Stimulated activated CD4-positive, alpha-beta T cell treated with anti-CD3 and anti-CD28 coated beads, Interleukin-2, amount 100 ng/mL, for 24 hours (primary cell): ENCODE measurements at regions not wholly inside any gene's neighbourhood (a gene's known extent, or its start where the extent isn't known, plus 50 kb on each side); places are given as distances from the start of the nearest gene placed in this dataset.
"Not testable (repeated sequence)": the region's sequence is repeated elsewhere in the genome, so short reads cannot be mapped to it uniquely, and the experiment has no call there.

ENCODE experiments used
- DNase-seq, 2 donors: peaks; one replicate each; pipeline ENCODE4 v3.0.0-alpha.2; 2020

GRCh38 chr6:121951918-121952379, 447.5 kb upstream of the HSF2 start:
- no peak for DNase-seq

- not testable (repeated sequence) for DNase-seq
These were observed 444.1 kb upstream of the HSF2 start for GRCh38 chr6:121955401-121955800.

- DNase-seq, result no peak
These were observed 442.7 kb upstream of the HSF2 start for GRCh38 chr6:121956782-121957181.

GRCh38 chr6:121959501-121959900, 440.0 kb upstream of the HSF2 start:
- no peak for DNase-seq

DNA sequence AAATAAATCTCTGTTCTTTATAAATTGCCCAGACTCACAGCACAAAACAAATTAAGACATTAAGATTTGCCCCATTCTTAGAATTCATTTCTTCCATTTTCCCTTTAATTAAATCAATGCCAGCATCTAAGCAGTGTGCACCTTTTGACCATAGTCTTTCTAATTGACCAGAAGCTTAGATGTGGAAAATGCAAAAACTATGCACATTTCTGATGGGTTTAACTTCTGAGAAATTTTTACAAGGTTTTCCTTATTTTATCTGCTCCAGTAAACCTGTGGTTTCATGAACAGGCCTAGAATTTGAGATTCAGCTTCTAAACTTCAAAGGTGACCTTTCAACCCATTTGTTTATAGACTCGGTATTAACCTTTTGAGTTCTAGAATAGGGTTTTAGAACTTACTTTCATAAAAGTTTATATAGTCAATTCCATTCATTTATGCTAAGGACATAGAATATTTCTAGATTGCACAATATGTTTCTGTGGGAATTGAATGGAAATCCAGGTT, 437.8 kb upstream of the HSF2 start:
- DNase-seq, result no peak

DNA sequence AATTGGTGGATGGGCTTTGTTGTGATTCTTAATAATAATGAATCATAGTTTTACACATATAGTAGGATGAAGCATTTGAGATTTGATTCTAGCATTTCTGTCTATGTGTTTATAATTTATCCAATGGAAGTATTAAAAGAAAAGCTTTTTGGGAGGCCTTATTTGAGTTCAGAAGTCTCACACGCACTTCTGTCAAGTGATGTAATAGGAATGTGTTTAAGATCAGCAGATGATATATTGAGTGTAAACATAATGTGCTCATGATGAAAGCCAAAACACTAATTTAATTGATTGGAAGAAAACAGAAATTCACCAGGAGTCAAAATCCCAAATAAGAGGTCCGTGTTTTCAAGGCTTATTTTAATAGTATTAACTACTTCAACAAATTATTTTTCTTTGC, 435.6 kb upstream of the HSF2 start:
- DNase-seq, result no peak

DNA sequence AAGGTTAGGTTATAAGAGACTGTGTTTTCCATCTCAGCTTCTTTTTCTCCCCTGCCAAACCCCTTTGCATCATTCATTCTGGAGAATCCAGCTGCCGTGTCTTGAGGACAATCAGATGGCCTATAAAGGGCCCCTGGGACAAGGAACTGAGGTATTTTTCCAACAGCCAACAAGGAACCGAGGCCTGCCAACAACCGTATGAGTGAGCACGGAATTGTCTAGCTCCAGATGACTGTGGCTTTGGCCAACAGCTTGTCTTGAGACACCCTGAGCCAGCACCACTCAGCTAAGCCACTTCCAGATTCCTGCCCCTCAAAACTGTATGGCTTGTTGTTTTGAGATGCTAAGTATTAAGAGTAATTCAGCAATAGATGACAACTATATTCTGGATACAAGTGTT, 433.7 kb upstream of the HSF2 start:
- DNase-seq, result no peak

GRCh38 chr6:121967631-121968030, 431.8 kb upstream of the HSF2 start:
- no peak for DNase-seq

DNA sequence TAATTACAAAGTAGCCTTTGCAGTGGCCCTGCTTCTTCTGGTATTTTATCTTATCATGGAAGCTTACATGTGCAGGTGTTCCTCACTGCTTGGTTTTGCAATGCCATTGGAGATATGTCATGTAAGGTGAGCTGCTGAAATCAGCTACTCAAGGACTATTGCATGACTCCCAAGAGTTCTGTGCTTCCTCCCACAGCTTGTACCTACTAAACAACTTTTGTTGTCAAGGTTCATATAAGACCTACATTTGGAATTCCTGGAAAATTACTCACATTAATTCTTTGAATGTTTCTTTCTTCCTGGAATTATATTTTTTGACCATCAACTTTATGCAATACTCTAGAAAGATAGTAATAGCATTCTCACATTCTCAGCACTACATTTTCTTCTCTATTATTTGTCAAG, 427.5 kb upstream of the HSF2 start:
- no peak for DNase-seq

GRCh38 chr6:121984956-121985355, 414.5 kb upstream of the HSF2 start:
- no peak for DNase-seq

GRCh38 chr6:121993362-121993761, 406.1 kb upstream of the HSF2 start:
- no peak for DNase-seq

GRCh38 chr6:121994919-121995318, 404.5 kb upstream of the HSF2 start:
- DNase-seq, result no peak

GRCh38 chr6:121998631-121999030, 400.8 kb upstream of the HSF2 start:
- DNase-seq, result no peak

GRCh38 chr6:121999456-122000065, 399.9 kb upstream of the HSF2 start:
- no peak for DNase-seq

- no peak for DNase-seq
These were observed 393.8 kb upstream of the HSF2 start for GRCh38 chr6:122005661-122006060.

- DNase-seq, result no peak
These were observed 392.1 kb upstream of the HSF2 start for GRCh38 chr6:122007339-122007738.

DNA sequence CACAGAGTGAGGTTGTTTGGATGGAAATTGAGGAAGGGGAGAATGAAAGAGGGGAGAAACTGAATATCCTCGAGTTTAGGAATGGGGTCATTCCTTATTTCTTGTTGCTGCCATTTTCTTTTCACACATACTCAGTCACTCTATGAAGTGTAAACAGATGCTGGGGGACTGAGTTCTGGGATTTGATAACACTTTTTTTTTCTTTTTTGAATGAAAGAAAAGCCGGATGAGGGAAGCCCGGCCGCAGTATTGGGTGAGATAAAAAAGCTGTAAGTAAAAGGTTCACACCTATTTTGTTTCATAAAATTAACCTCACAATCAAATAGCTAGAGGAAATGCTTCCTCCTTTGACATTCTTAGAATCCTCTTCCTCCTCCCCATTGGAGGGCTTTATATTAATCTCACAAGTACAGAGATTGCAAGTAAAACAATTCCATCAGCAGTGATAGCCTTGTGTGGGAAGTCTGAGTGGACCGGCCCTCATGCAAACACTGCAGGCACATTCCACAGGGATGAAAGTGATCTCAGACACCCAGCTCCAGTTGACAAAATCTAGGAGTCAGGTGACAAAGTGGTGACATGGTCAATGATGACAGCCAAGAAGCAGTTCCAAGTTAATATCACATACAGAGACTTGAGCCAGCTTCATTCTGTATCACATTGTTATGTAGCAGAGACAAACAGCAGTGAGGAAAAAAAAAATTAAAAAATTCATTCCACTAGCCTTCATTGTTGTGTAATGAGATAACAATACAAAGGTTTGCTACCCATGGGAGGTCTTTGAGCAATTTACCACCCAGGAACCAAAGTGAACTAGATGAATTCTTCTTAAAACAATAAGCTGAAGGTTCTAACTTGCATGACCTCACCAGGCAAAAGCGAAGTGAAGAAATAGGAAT, 391.1 kb upstream of the HSF2 start:
- no peak for DNase-seq

- no peak for DNase-seq
These were observed 390.5 kb upstream of the HSF2 start for GRCh38 chr6:122009000-122009350.

GRCh38 chr6:122012578-122012977, 386.9 kb upstream of the HSF2 start:
- no peak for DNase-seq

DNA sequence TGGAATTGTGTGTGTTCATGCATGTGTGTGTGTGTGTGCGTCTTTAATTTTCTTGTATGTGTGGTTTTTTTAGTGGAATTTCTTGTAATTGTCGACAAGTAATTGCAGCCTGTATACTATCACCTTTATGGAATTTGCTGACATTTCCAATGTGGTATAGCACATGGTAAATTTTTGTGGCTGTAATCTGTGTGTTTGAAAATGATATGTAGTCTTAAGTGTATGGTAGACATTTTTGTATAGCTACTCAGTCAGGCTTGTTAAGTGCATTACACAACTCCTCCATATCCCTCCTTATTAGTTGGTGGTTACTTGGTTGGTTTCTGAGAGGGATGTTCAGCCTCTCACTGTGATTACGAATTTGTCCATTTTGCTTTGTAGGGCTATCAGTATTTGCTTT, 384.5 kb upstream of the HSF2 start:
- no peak for DNase-seq

GRCh38 chr6:122020588-122021264, 378.7 kb upstream of the HSF2 start:
- DNase-seq, result no peak

DNA sequence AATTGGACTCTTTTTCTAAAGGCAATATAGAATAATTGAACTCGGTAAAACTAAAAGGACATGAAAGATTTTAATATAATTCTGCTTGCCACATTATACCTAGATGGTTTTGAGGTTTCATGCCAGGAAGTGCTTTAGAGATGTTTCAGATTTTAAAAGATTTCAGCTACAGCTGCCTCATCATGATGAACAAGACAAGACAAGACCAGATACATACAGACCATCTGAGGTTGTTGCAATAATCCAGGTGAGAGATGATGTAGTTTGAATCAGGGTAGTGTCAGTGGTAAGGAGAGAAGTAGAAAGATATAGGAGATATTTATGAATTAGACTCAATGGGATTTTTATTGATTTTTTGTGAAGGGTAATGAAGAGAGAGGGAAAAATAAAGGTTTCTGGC, 374.3 kb upstream of the HSF2 start:
- no peak for DNase-seq

- no peak for DNase-seq
These were observed 372.7 kb upstream of the HSF2 start for GRCh38 chr6:122026582-122027369.
